Mesothelial cell of epicardium (in vitro differentiated cells): ENCODE measurements at regions not wholly inside any gene's neighbourhood (a gene's known extent, or its start where the extent isn't known, plus 50 kb on each side); places are given as distances from the start of the nearest gene placed in this dataset.

ENCODE experiments used
- DNase-seq, 2 experiments: peaks; one replicate each; pipeline ENCODE4 v3.0.0; 2021; ENCODE audit warnings: low spot score in 2 of 2; ENCODE audit not compliant: unreplicated experiment in 2 of 2
- H3K27ac Mint-ChIP-seq: 2 replicates; pipeline ENCODE4 v1.8.0; 2021; ENCODE audit warnings: mixed read lengths
- H3K27me3 Mint-ChIP-seq: 2 replicates; pipeline ENCODE4 v1.8.0; 2021; ENCODE audit warnings: low read depth, mixed read lengths
- H3K36me3 Mint-ChIP-seq: 2 replicates; pipeline ENCODE4 v1.8.0; 2021; ENCODE audit warnings: mixed read lengths
- H3K4me1 Mint-ChIP-seq: 2 replicates; pipeline ENCODE4 v1.8.0; 2021; ENCODE audit warnings: mixed read lengths
- H3K4me3 Mint-ChIP-seq: 2 replicates; pipeline ENCODE4 v1.8.0; 2021; ENCODE audit warnings: mild to moderate bottlenecking, moderate library complexity, mixed read lengths
- H3K9me3 Mint-ChIP-seq: 2 replicates; pipeline ENCODE4 v1.8.0; 2021; ENCODE audit warnings: mixed read lengths
- TF ChIP-seq, protein P1 (sequence below): fragments of 200-600 bp; sonication (generic); IDR thresholded peaks from one replicate; pipeline ENCODE4 v1.5.0; 2021; ENCODE audit warnings: antibody characterized with exemption; ENCODE audit not compliant: unreplicated experiment

DNA sequence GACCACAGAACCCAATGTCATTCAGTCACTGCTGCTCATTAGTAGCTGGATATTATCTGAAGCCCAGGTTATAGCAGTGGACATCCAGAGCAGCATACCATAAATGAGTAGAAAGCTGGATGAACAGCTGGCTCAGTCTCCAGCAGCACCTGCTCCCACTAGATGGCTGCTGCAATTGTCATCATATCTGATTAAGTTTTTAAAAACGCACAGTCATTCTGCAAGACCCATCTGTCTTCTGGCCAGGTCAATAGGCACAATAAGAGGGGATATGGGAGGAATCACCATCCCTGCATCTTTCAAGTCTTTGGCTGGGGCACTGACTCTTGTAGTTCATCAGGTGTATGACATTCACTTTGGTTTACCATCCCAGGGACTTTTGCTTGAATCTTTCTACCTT, 55.1 kb upstream of the XDH start:
- H3K4me1 Mint-ChIP-seq, result no peaks in the 10 kb centered on the region
- H3K9me3 Mint-ChIP-seq, result peaks cover 21% of the 10 kb centered on the region
- H3K36me3 Mint-ChIP-seq, result no peaks in the 10 kb centered on the region
- H3K4me3 Mint-ChIP-seq, result no peak overlapping the region
- peaks cover 56% of the 10 kb centered on the region for H3K27me3 Mint-ChIP-seq
- TF ChIP-seq, protein P1, sequence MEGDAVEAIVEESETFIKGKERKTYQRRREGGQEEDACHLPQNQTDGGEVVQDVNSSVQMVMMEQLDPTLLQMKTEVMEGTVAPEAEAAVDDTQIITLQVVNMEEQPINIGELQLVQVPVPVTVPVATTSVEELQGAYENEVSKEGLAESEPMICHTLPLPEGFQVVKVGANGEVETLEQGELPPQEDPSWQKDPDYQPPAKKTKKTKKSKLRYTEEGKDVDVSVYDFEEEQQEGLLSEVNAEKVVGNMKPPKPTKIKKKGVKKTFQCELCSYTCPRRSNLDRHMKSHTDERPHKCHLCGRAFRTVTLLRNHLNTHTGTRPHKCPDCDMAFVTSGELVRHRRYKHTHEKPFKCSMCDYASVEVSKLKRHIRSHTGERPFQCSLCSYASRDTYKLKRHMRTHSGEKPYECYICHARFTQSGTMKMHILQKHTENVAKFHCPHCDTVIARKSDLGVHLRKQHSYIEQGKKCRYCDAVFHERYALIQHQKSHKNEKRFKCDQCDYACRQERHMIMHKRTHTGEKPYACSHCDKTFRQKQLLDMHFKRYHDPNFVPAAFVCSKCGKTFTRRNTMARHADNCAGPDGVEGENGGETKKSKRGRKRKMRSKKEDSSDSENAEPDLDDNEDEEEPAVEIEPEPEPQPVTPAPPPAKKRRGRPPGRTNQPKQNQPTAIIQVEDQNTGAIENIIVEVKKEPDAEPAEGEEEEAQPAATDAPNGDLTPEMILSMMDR, result no peak
- H3K27ac Mint-ChIP-seq, result no peak overlapping the region
- DNase-seq, result no peak

DNA sequence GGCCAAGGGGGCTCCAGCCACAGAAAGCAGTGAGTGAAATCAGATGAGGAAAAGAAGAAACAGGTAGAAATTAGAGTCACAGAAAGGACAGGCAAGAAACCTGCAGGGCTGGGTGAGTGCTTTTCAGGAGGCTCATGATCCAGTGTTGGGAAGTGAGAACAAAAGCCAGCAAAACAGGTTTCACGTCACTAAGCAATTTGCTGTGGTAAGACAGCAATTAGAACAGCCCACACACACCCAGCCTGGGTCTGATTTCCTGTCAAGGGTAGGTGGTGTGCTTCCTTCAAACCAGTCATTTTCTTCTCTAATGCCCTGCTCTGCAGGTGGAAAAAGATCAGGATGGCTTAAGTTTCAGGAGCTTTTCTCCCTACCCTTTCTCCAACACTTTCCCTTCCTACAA, 52.9 kb upstream of the XDH start:
- TF ChIP-seq, protein P1, result no peak
- Mint-ChIP-seq H3K9me3 (peaks cover 18% of the 10 kb centered on the region), H3K36me3 (no peaks in the 10 kb centered on the region), H3K27me3 (peaks cover 48% of the 10 kb centered on the region), H3K4me1 (no peaks in the 10 kb centered on the region), H3K4me3 (no peak overlapping the region), H3K27ac (no peak overlapping the region)
- DNase-seq, result no peak
